GM19025 (cell line): ENCODE measurements at regions not wholly inside any gene's neighbourhood (a gene's known extent, or its start where the extent isn't known, plus 50 kb on each side); places are given as distances from the start of the nearest gene placed in this dataset.

ENCODE experiments used
- ATAC-seq: cut with Tn5 transposase; IDR thresholded peaks from one replicate; pipeline ENCODE4 v1.9.1; 2021; ENCODE audit warnings: mild to moderate bottlenecking, low read depth, moderate library complexity; ENCODE audit not compliant: unreplicated experiment

- no peak for ATAC-seq
Observed at GRCh38 chr2:220297093-220297492, 669.7 kb downstream of the SLC4A3 start.

GRCh38 chr2:220300806-220301205, 673.4 kb downstream of the SLC4A3 start:
- ATAC-seq = no peak

- no peak for ATAC-seq
Observed at GRCh38 chr2:220302756-220303155, 675.3 kb downstream of the SLC4A3 start.

GRCh38 chr2:220309215-220309614, 681.8 kb downstream of the SLC4A3 start:
- no peak for ATAC-seq

- no peak for ATAC-seq
Observed at GRCh38 chr2:220310451-220310861, 683.0 kb downstream of the SLC4A3 start.

- ATAC-seq = no peak
Observed at GRCh38 chr2:220315098-220315823, 687.8 kb downstream of the SLC4A3 start.

GRCh38 chr2:220318037-220318436, 690.6 kb downstream of the SLC4A3 start:
- no peak for ATAC-seq

GRCh38 chr2:220318508-220318907, 691.1 kb downstream of the SLC4A3 start:
- ATAC-seq = no peak

GRCh38 chr2:220320326-220320725, 692.9 kb downstream of the SLC4A3 start:
- ATAC-seq = no peak

- ATAC-seq = no peak
Observed at GRCh38 chr2:220332886-220333285, 705.5 kb downstream of the SLC4A3 start.

GRCh38 chr2:220334210-220334609, 706.8 kb downstream of the SLC4A3 start:
- ATAC-seq = no peak

GRCh38 chr2:220334871-220335590, 707.6 kb downstream of the SLC4A3 start:
- ATAC-seq = no peak

GRCh38 chr2:220335591-220335915, 708.1 kb downstream of the SLC4A3 start:
- no peak for ATAC-seq

GRCh38 chr2:220336771-220337170, 709.3 kb downstream of the SLC4A3 start:
- ATAC-seq = no peak

- ATAC-seq = no peak
Observed at GRCh38 chr2:220337611-220338440, 710.4 kb downstream of the SLC4A3 start.

GRCh38 chr2:220341014-220341413, 713.6 kb downstream of the SLC4A3 start:
- no peak for ATAC-seq

- ATAC-seq = no peak
Observed at GRCh38 chr2:220346919-220347318, 719.5 kb downstream of the SLC4A3 start.

- ATAC-seq = no peak
Observed at GRCh38 chr2:220347626-220348025, 720.2 kb downstream of the SLC4A3 start.

- ATAC-seq = no peak
Observed at GRCh38 chr2:220348206-220348605, 720.8 kb downstream of the SLC4A3 start.

- no peak for ATAC-seq
Observed at GRCh38 chr2:220353897-220354296, 726.5 kb downstream of the SLC4A3 start.

GRCh38 chr2:220356076-220356475, 728.6 kb downstream of the SLC4A3 start:
- no peak for ATAC-seq
